ENCODE measurements at regions not wholly inside any gene's neighbourhood (a gene's known extent, or its start where the extent isn't known, plus 50 kb on each side); places are given as distances from the start of the nearest gene placed in this dataset.

DNA sequence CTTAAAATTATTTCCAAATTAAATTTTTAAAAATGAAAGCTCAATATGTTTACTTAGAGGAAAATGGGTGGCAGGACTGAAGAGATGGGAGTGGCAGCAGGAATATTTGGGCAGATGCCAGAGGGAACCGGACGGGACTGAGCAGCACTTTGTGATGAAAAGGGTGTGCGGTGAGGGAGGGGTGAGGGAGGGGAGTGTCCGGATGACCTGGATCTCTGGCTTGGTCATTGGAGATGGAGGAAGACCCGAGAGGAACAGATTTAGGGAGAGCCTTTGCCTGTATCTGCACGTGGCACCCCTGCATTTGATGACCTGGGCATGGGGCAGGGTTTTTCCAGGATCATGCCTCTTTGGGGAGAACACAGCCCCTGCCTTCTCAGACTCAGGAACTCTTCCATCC lies 201.1 kb upstream of the MVB12B start:
- TF ChIP-seq POLR2AphosphoS5 (IDR thresholded peaks at IDR 0.05) (no peak), MXI1 (conservative IDR thresholded peaks at IDR 0.05; ENCODE audit: poor library complexity, severe bottlenecking) (no peak)
